BLaER1 (cell line): ENCODE measurements at regions not wholly inside any gene's neighbourhood (a gene's known extent, or its start where the extent isn't known, plus 50 kb on each side); places are given as distances from the start of the nearest gene placed in this dataset.

ENCODE experiments used
- H3K27ac ChIP-seq: shearing (Covaris generic); formaldehyde crosslinking; 2 replicates; pipeline ENCODE4 v1.8.1; 2022
- H3K27me3 ChIP-seq: shearing (Covaris generic); formaldehyde crosslinking; 2 replicates; pipeline ENCODE4 v1.8.1; 2022
- H3K36me3 ChIP-seq: shearing (Covaris generic); formaldehyde crosslinking; 2 replicates; pipeline ENCODE4 v1.8.1; 2022
- H3K4me1 ChIP-seq: shearing (Covaris generic); formaldehyde crosslinking; 2 replicates; pipeline ENCODE4 v1.8.1; 2022
- H3K4me2 ChIP-seq: shearing (Covaris generic); formaldehyde crosslinking; 2 replicates; pipeline ENCODE4 v1.8.1; 2022
- H3K4me3 ChIP-seq: shearing (Covaris generic); formaldehyde crosslinking; 2 replicates; pipeline ENCODE4 v1.8.1; 2022
- H3K9ac ChIP-seq: shearing (Covaris generic); formaldehyde crosslinking; 2 replicates; pipeline ENCODE4 v1.8.1; 2022
- H3K9me3 ChIP-seq: shearing (Covaris generic); formaldehyde crosslinking; 2 replicates; pipeline ENCODE4 v1.8.1; 2022
- H4K20me1 ChIP-seq: shearing (Covaris generic); formaldehyde crosslinking; 2 replicates; pipeline ENCODE4 v1.8.1; 2022
- Cebpa-rat ChIP-seq: shearing (Covaris generic); IDR thresholded peaks from 2 replicates; pipeline ENCODE4 v1.8.1; 2022

DNA sequence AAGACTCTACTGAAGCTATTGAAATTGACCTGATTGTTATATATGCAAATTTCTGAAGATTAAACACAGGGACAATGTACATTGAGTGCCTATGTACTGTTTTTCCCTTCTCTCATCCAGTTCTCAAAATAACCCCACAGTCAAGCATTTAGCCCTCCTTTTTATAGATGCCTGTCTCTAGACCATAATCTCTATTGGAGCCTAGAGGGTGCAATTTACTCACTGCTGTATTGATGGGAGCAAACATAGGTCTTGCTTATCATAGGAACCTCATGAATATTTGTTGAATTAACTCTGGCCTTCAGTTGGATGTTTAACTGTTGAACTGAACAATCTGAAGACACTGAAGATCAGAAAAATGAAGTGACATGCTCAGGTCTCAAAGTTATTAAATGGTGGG lies 183.0 kb downstream of the RFC3 start:
- H3K4me3 ChIP-seq, result no peak overlapping the region
- no peaks in the 10 kb centered on the region for H4K20me1 ChIP-seq
- no peak overlapping the region for H3K27ac ChIP-seq
- H3K9ac ChIP-seq, result no peak overlapping the region
- H3K4me1 ChIP-seq, result no peaks in the 10 kb centered on the region
- H3K36me3 ChIP-seq, result no peaks in the 10 kb centered on the region
- H3K4me2 ChIP-seq, result no peak overlapping the region
- no peaks in the 10 kb centered on the region for H3K9me3 ChIP-seq
- no peak for TF ChIP-seq Cebpa-rat
- H3K27me3 ChIP-seq, result no peaks in the 10 kb centered on the region

DNA sequence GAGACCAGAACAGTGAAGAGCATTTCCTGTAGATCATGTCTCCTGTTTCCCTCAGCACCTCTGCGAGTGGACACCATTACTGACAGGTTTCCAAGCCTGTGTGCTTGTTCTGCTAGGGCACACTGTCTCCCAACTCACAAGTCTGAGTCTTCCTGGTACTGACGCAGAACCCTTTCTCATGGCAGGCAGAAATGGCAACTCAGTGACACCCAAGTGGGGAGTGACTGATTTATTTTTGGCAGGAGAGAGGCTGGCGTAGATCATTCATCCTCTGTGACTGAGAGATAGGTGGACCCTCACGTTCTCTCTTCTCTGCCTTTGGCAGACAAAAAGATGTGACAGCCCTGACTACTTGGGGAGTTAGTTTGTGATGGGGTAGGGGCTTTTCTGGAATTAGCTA lies 183.4 kb downstream of the RFC3 start:
- H3K4me1 ChIP-seq, result no peaks in the 10 kb centered on the region
- H3K4me3 ChIP-seq, result no peak overlapping the region
- no peak overlapping the region for H3K27ac ChIP-seq
- no peak overlapping the region for H3K9ac ChIP-seq
- H4K20me1 ChIP-seq, result no peaks in the 10 kb centered on the region
- TF ChIP-seq Cebpa-rat, result no peak
- no peak overlapping the region for H3K4me2 ChIP-seq
- H3K27me3 ChIP-seq, result no peaks in the 10 kb centered on the region
- H3K36me3 ChIP-seq, result no peaks in the 10 kb centered on the region
- no peaks in the 10 kb centered on the region for H3K9me3 ChIP-seq

DNA sequence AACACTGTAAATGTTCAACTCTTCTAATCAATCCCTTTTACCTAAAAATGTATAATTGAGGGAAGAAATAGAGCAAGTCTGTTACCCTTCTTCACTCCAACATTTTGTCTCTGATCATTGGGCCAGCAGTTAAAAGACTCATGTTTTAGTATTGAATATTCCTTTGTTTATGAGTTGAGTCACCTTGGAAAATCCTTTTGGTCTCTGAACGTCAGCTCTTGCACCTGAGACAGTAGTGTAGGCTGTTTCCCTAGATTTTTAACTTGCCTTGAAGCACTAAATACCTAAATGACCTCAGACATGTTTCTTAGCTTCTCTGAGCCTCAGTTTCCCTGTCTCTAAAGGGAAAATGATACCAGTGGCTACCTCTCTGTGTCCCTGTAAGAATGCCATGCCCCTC lies 184.2 kb downstream of the RFC3 start:
- Histone ChIP-seq H3K4me3 (no peak overlapping the region), H4K20me1 (no peaks in the 10 kb centered on the region), H3K27me3 (no peaks in the 10 kb centered on the region), H3K9ac (no peak overlapping the region), H3K36me3 (no peaks in the 10 kb centered on the region), H3K9me3 (no peaks in the 10 kb centered on the region), H3K4me2 (no peak overlapping the region), H3K4me1 (no peaks in the 10 kb centered on the region), H3K27ac (no peak overlapping the region)
- no peak for TF ChIP-seq Cebpa-rat

DNA sequence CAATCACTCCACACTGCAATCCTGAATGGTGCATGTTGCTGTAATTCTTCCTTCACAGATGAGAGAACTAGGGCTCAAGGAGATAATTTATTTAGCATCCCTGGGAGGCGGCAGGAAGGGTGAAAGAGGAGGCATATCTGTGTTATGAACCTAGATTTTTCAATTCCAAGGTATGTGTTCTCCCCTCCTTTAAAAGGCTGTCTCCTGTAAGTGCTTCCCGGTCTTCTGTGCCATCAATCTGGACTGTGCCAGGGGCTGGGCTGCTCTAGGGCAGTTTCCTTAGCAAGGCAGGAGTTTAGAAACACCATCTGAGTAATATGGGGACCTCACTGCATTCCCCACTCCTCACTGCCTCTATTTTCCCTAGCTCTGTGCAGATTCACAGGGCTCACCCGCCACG lies 185.0 kb downstream of the RFC3 start:
- Histone ChIP-seq H3K4me1 (no peaks in the 10 kb centered on the region), H3K36me3 (no peaks in the 10 kb centered on the region), H3K9me3 (no peaks in the 10 kb centered on the region), H3K27me3 (no peaks in the 10 kb centered on the region), H3K4me3 (no peak overlapping the region), H4K20me1 (no peaks in the 10 kb centered on the region), H3K27ac (no peak overlapping the region), H3K4me2 (no peak overlapping the region), H3K9ac (no peak overlapping the region)
- no peak for TF ChIP-seq Cebpa-rat

DNA sequence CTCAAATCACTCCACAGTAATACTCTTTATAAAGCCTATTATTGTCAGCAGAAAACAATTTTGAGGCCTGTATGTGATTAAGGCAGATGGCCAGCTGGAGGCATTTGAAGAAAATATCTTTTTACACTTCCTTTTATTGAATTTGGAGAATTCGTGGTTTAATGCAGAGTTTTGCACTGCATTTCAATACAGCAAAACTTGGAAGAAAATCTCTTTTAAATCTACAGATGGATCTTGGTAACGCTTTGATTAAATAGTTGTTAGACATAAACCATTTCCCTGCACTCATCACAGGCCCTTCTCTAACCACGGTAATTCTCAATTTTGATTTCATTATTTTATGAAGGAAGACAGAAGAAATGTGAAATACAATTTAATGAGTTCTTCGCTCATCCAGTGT lies 185.7 kb downstream of the RFC3 start:
- Histone ChIP-seq H3K9me3 (no peaks in the 10 kb centered on the region), H3K4me3 (no peak overlapping the region), H3K9ac (no peak overlapping the region), H3K27me3 (no peaks in the 10 kb centered on the region), H3K4me2 (no peak overlapping the region), H4K20me1 (no peaks in the 10 kb centered on the region), H3K36me3 (no peaks in the 10 kb centered on the region), H3K27ac (no peak overlapping the region), H3K4me1 (no peaks in the 10 kb centered on the region)
- TF ChIP-seq Cebpa-rat, result no peak

DNA sequence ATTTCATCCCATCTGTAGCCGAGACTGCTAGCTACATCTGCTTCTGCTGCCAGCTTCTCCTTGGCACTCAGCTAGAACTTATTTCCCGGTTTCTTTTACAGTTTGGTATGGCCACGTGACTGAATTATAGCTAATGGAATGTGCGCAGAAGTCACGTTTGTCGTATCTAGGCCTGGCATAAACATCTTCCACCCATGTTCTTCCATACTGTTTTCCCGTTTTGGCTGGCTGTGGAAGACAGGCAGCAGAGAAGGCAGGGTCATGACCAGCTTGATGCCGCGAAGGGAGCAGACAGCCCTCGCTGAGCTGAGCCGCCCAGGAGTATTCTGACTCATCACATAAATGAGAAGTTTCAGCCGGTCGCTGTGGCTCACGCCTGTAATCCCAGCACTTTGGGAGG lies 186.7 kb downstream of the RFC3 start:
- TF ChIP-seq Cebpa-rat, result no peak
- Histone ChIP-seq H3K36me3 (no peaks in the 10 kb centered on the region), H4K20me1 (no peaks in the 10 kb centered on the region), H3K27ac (no peak overlapping the region), H3K9ac (no peak overlapping the region), H3K4me2 (no peak overlapping the region), H3K27me3 (no peaks in the 10 kb centered on the region), H3K4me1 (no peaks in the 10 kb centered on the region), H3K4me3 (no peak overlapping the region), H3K9me3 (no peaks in the 10 kb centered on the region)

DNA sequence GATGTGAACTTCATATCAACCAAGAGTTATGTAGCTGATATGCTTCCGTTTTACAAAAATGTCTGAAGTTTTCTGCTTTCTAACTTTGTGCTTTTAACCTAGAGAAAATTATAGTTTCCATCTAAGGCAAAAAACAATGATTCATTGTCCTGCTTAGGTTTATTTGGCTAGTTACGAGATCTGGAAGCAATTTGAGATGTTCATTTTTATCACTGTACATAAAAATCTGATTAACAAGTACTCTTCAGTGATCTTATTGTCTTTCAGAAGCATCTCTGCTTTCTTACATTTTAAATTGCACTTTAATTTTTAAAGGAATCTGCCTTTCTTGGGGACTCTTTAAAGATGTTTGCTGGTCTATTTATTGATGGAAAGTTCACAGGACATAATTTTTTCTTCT lies 188.1 kb downstream of the RFC3 start:
- no peaks in the 10 kb centered on the region for H4K20me1 ChIP-seq
- no peaks in the 10 kb centered on the region for H3K9me3 ChIP-seq
- no peaks in the 10 kb centered on the region for H3K4me1 ChIP-seq
- H3K27ac ChIP-seq, result no peak overlapping the region
- no peaks in the 10 kb centered on the region for H3K36me3 ChIP-seq
- H3K9ac ChIP-seq, result no peak overlapping the region
- TF ChIP-seq Cebpa-rat, result no peak
- no peak overlapping the region for H3K4me2 ChIP-seq
- H3K4me3 ChIP-seq, result no peak overlapping the region
- no peaks in the 10 kb centered on the region for H3K27me3 ChIP-seq

DNA sequence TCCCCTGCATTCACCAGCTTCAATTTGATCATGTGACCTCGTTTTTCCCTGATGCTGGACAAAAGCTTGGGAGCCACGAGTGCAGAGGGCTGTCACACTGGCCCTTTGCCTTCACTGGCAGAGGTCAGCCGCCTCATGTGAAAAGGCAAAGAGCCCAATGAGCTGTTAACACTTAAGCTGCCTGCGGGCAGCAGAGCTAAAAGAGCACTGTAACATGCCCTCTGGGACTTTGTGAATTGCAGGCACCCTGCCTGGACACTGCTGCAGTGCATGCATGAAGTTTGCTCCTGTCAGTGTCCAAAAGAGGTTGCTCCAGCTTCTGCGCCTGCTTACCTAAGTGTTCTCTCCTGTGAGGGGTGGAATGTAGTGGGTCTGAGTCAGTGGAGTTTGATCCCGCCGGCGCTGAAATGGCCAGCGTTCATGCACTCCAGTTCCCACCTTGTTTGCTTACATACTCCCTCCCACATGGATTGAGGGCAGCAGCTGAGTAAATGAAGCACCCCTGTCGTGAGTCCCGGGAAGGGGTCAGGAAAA lies 193.7 kb downstream of the RFC3 start:
- no peak overlapping the region for H3K4me2 ChIP-seq

DNA sequence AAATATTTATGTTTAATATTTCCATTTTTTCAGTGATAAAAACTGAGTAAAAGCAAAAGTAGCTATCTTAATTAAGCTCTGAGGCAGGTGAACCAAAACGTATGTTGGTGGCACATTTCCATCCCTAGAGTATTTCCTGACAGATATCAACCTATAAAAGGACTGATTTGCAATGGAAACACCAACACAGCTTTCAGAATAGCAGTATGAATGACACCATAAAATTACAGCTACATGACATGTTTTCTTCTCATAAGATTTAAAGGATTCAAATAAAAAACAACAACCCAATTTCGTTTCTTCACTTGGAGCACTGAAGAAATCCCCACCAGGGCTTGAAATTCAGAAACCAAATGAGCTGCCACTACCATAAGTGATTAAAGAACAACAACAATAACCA lies 194.4 kb downstream of the RFC3 start:
- TF ChIP-seq Cebpa-rat, result no peak
- H3K4me3 ChIP-seq, result no peak overlapping the region
- no peaks in the 10 kb centered on the region for H4K20me1 ChIP-seq
- no peak overlapping the region for H3K9ac ChIP-seq
- no peak overlapping the region for H3K27ac ChIP-seq
- H3K9me3 ChIP-seq, result no peaks in the 10 kb centered on the region
- no peak overlapping the region for H3K4me2 ChIP-seq
- H3K27me3 ChIP-seq, result no peaks in the 10 kb centered on the region
- no peaks in the 10 kb centered on the region for H3K36me3 ChIP-seq
- H3K4me1 ChIP-seq, result no peaks in the 10 kb centered on the region

More for the DNA sequence above, 193.7 kb downstream of the RFC3 start:
- H3K27ac ChIP-seq, result no peak overlapping the region
- no peaks in the 10 kb centered on the region for H3K4me1 ChIP-seq
- no peaks in the 10 kb centered on the region for H3K27me3 ChIP-seq
- H3K36me3 ChIP-seq, result no peaks in the 10 kb centered on the region
- no peak overlapping the region for H3K9ac ChIP-seq
- no peak for TF ChIP-seq Cebpa-rat
- no peaks in the 10 kb centered on the region for H4K20me1 ChIP-seq
- no peaks in the 10 kb centered on the region for H3K9me3 ChIP-seq
- no peak overlapping the region for H3K4me3 ChIP-seq

DNA sequence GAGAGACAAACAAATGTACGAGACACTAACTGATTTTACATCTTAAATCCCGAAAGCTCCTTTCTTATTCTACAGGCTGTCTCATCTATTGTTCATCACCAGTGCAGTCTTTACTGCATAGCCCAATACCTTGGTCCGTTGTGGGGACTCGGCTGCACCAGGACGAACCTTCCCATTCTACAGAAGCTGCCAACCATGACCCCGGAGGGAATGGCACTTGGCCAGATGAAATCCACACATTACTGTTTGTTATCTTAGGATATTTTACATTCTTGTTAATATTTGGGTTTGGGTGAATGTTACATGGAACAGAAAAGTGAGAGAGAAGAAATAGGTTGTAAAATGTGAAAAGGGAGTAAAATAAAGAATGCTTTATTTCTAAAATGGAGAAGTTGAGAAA lies 195.1 kb downstream of the RFC3 start:
- Histone ChIP-seq H3K9me3 (no peaks in the 10 kb centered on the region), H3K36me3 (no peaks in the 10 kb centered on the region), H4K20me1 (no peaks in the 10 kb centered on the region), H3K9ac (no peak overlapping the region), H3K27me3 (no peaks in the 10 kb centered on the region), H3K4me3 (no peak overlapping the region), H3K4me2 (no peak overlapping the region), H3K4me1 (no peaks in the 10 kb centered on the region), H3K27ac (no peak overlapping the region)
- no peak for TF ChIP-seq Cebpa-rat

DNA sequence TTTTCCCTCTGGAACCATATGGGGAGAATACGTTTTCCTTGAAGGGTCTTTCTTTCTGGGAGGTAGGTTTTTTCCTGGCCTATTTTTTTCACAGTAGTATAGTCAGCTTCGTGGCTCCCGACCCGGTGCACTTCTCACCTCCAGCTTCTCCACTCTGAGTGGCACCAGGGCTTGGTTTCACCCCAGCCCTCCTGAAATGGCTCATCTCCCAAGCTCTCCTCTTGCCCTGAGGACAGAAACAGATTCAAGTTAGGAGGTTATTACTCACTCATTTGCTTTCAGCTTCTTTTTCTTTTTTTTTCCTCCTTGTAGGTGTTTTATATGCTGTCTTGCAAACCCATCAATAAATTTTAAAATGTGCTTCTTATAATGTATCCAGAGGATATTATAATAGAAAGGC lies 199.3 kb downstream of the RFC3 start:
- no peak overlapping the region for H3K9ac ChIP-seq
- H3K9me3 ChIP-seq, result peaks cover 7% of the 10 kb centered on the region
- H3K27ac ChIP-seq, result no peak overlapping the region
- TF ChIP-seq Cebpa-rat, result no peak
- no peaks in the 10 kb centered on the region for H3K4me1 ChIP-seq
- H4K20me1 ChIP-seq, result no peaks in the 10 kb centered on the region
- no peaks in the 10 kb centered on the region for H3K27me3 ChIP-seq
- H3K4me2 ChIP-seq, result no peak overlapping the region
- no peak overlapping the region for H3K4me3 ChIP-seq
- H3K36me3 ChIP-seq, result no peaks in the 10 kb centered on the region
